ENCODE measurements at regions not wholly inside any gene's neighbourhood (a gene's known extent, or its start where the extent isn't known, plus 50 kb on each side); places are given as distances from the start of the nearest gene placed in this dataset.

- Histone ChIP-seq H3K4me3 (replicated peaks in 1 of 3; ENCODE audit: insufficient read depth in 1 of 3, low read depth in 1 of 3, low read length in 3 of 3) (no peak overlapping the region), H3K27me3 (ENCODE audit: control insufficient read depth in 2 of 2, insufficient read depth in 2 of 2, low read length in 2 of 2) (no peaks in the 10 kb centered on the region), H3K9me1 (replicated peaks; ENCODE audit: control insufficient read depth, extremely low read depth, insufficient read depth, low read length) (no peaks in the 10 kb centered on the region), H4K20me1 (replicated peaks; ENCODE audit: control insufficient read depth, extremely low read depth, insufficient read depth, low read length) (no peaks in the 10 kb centered on the region), H3K36me3 (ENCODE audit: control insufficient read depth in 2 of 2, extremely low read depth in 1 of 2, insufficient read depth in 2 of 2, low read length in 2 of 2) (no peaks in the 10 kb centered on the region), H3K9me3 (replicated peaks; ENCODE audit: control insufficient read depth, insufficient read depth, low read length) (peaks cover 8% of the 10 kb centered on the region), H3K9ac (replicated peaks; ENCODE audit: extremely low read depth, insufficient read depth, low read length) (no peak overlapping the region), H3K79me2 (ENCODE audit: control insufficient read depth, insufficient read depth, low read length) (no peaks in the 10 kb centered on the region), H2AFZ (ENCODE audit: low read depth, low read length) (no peak overlapping the region), H3K27ac (ENCODE audit: insufficient read depth, low read depth, low read length) (no peak overlapping the region), H3K4me1 (ENCODE audit: control insufficient read depth, extremely low read depth, insufficient read depth, low read length) (no peaks in the 10 kb centered on the region), H3K4me2 (ENCODE audit: insufficient read depth, low read length) (no peak overlapping the region)
- dilution Hi-C loops (cut with MboI; ENCODE audit: extremely low pct_ligation_motif_present, low sequenced_read_pairs) = no loop called here
- TF ChIP-seq FOS (IDR thresholded peaks at IDR 0.05; ENCODE audit: borderline replicate concordance, insufficient read depth, low read length) = no peak
- FAIRE-seq (no peak), DNase-seq (ENCODE audit: low read depth, low spot score) (no peak)
- no TSS peak for BruUV-seq (replicated peaks)
- ChIA-PET CTCF (no interaction called here), POLR2A (no interaction called here)
- intact Hi-C loops (cut with micrococcal nuclease) = no loop called here
Observed at GRCh38 chr17:70857351-70857750, 688.0 kb downstream of the KCNJ2 start.

GRCh38 chr17:70859829-70860228 is 690.5 kb downstream of the KCNJ2 start:
- CTCF ChIA-PET = no interaction called here
- peaks cover 10% of the 10 kb centered on the region for H3K9me3 ChIP-seq (replicated peaks; ENCODE audit: control insufficient read depth, insufficient read depth, low read length)
- H3K27me3 ChIP-seq (ENCODE audit: control insufficient read depth in 2 of 2, insufficient read depth in 2 of 2, low read length in 2 of 2) = no peaks in the 10 kb centered on the region
- H3K36me3 ChIP-seq (ENCODE audit: control insufficient read depth in 2 of 2, extremely low read depth in 1 of 2, insufficient read depth in 2 of 2, low read length in 2 of 2) = no peaks in the 10 kb centered on the region
- H3K4me2 ChIP-seq (ENCODE audit: insufficient read depth, low read length) = no peak overlapping the region
- no peaks in the 10 kb centered on the region for H4K20me1 ChIP-seq (replicated peaks; ENCODE audit: control insufficient read depth, extremely low read depth, insufficient read depth, low read length)
- H3K9me1 ChIP-seq (replicated peaks; ENCODE audit: control insufficient read depth, extremely low read depth, insufficient read depth, low read length) = no peaks in the 10 kb centered on the region
- intact Hi-C loops (cut with micrococcal nuclease) = no loop called here
- dilution Hi-C loops (cut with MboI; ENCODE audit: extremely low pct_ligation_motif_present, low sequenced_read_pairs) = no loop called here
- no peak overlapping the region for H3K27ac ChIP-seq (ENCODE audit: insufficient read depth, low read depth, low read length)
- BruUV-seq (replicated peaks) = no TSS peak
- no peak for FAIRE-seq
- no peaks in the 10 kb centered on the region for H3K79me2 ChIP-seq (ENCODE audit: control insufficient read depth, insufficient read depth, low read length)
- no peak overlapping the region for H3K9ac ChIP-seq (replicated peaks; ENCODE audit: extremely low read depth, insufficient read depth, low read length)
- POLR2A ChIA-PET = no interaction called here
- H2AFZ ChIP-seq (ENCODE audit: low read depth, low read length) = no peak overlapping the region
- no peak for TF ChIP-seq POLR2A (IDR thresholded peaks at IDR 0.05; ENCODE audit: low read depth, low read length)
- TF ChIP-seq EZH2 (IDR thresholded peaks at IDR 0.05; ENCODE audit: borderline replicate concordance, low read depth, low read length, severe bottlenecking) = no peak
- TF ChIP-seq MAX (IDR thresholded peaks at IDR 0.05; ENCODE audit: insufficient read depth, insufficient read length) = no peak
- TF ChIP-seq POLR2AphosphoS5 (IDR thresholded peaks at IDR 0.05; ENCODE audit: insufficient read depth, low read depth, low read length) = no peak
- no peak for TF ChIP-seq MYC (IDR thresholded peaks at IDR 0.05; ENCODE audit: low read depth, low read length)
- no peak for TF ChIP-seq FOS (IDR thresholded peaks at IDR 0.05; ENCODE audit: borderline replicate concordance, insufficient read depth, low read length)
- TF ChIP-seq JUN (IDR thresholded peaks at IDR 0.05; ENCODE audit: borderline replicate concordance, insufficient read depth, insufficient read length, low read depth) = no peak
- TF ChIP-seq CTCF (IDR thresholded peaks at IDR 0.05; ENCODE audit: extremely low read depth in 1 of 2, insufficient read depth in 1 of 2, low read depth in 1 of 2, low read length in 2 of 2) = no peak
- TF ChIP-seq GATA2 (IDR thresholded peaks at IDR 0.05; ENCODE audit: insufficient read depth, insufficient read length, low read depth, low read length) = no peak
- H3K4me3 ChIP-seq (replicated peaks in 1 of 3; ENCODE audit: insufficient read depth in 1 of 3, low read depth in 1 of 3, low read length in 3 of 3) = no peak overlapping the region
- no peak for DNase-seq (ENCODE audit: low read depth, low spot score)
- H3K4me1 ChIP-seq (ENCODE audit: control insufficient read depth, extremely low read depth, insufficient read depth, low read length) = no peaks in the 10 kb centered on the region

All from endothelial cell of umbilical vein (primary cell).